ENCODE measurements at regions not wholly inside any gene's neighbourhood (a gene's known extent, or its start where the extent isn't known, plus 50 kb on each side); places are given as distances from the start of the nearest gene placed in this dataset.

GRCh38 chr10:130659528-130659927, 523.3 kb downstream of the GLRX3 start:
- TF ChIP-seq, protein P1, sequence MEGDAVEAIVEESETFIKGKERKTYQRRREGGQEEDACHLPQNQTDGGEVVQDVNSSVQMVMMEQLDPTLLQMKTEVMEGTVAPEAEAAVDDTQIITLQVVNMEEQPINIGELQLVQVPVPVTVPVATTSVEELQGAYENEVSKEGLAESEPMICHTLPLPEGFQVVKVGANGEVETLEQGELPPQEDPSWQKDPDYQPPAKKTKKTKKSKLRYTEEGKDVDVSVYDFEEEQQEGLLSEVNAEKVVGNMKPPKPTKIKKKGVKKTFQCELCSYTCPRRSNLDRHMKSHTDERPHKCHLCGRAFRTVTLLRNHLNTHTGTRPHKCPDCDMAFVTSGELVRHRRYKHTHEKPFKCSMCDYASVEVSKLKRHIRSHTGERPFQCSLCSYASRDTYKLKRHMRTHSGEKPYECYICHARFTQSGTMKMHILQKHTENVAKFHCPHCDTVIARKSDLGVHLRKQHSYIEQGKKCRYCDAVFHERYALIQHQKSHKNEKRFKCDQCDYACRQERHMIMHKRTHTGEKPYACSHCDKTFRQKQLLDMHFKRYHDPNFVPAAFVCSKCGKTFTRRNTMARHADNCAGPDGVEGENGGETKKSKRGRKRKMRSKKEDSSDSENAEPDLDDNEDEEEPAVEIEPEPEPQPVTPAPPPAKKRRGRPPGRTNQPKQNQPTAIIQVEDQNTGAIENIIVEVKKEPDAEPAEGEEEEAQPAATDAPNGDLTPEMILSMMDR (IDR thresholded peaks at IDR 0.05; ENCODE audit: insufficient read depth, low read length), result no peak
- no peak for TF ChIP-seq REST (IDR thresholded peaks at IDR 0.05; ENCODE audit: insufficient replicate concordance, low read depth)
